H9 (cell line): ENCODE measurements at regions not wholly inside any gene's neighbourhood (a gene's known extent, or its start where the extent isn't known, plus 50 kb on each side); places are given as distances from the start of the nearest gene placed in this dataset.

ENCODE experiments used
- DNase-seq: peaks from one replicate; pipeline ENCODE4 v3.0.0-alpha.2; 2017
- H2AFZ ChIP-seq: one replicate; pipeline ENCODE4 v1.6.1; 2013; ENCODE audit warnings: mild to moderate bottlenecking, low read length, control low read depth, moderate library complexity
- H2AK5ac ChIP-seq: 2 replicates; pipeline ENCODE4 v1.6.1; 2013; ENCODE audit warnings: low read length, control low read depth, mixed read lengths; ENCODE audit not compliant: insufficient read length
- H2BK120ac ChIP-seq: one replicate; pipeline ENCODE4 v1.6.1; 2013; ENCODE audit warnings: low read depth, mild to moderate bottlenecking, low read length, control low read depth, inconsistent platforms; ENCODE audit not compliant: poor library complexity, severe bottlenecking
- H2BK12ac ChIP-seq: 2 replicates; pipeline ENCODE4 v1.6.1; 2013; ENCODE audit warnings: low read length, control low read depth, mixed read lengths, low read depth; ENCODE audit not compliant: insufficient read length
- H2BK15ac ChIP-seq: 2 replicates; pipeline ENCODE4 v1.6.1; 2013; ENCODE audit warnings: low read depth, low read length, control low read depth
- H2BK20ac ChIP-seq: one replicate; pipeline ENCODE4 v1.6.1; 2013; ENCODE audit warnings: low read depth, mild to moderate bottlenecking, low read length, control low read depth, inconsistent platforms; ENCODE audit not compliant: poor library complexity, severe bottlenecking
- H2BK5ac ChIP-seq: 2 replicates; pipeline ENCODE4 v1.6.1; 2013; ENCODE audit warnings: low read length, control low read depth, mixed read lengths; ENCODE audit not compliant: insufficient read length
- H3K14ac ChIP-seq: 2 replicates; pipeline ENCODE4 v1.6.1; 2013; ENCODE audit warnings: low read length, control low read depth; ENCODE audit not compliant: insufficient read depth
- H3K18ac ChIP-seq: 2 replicates; pipeline ENCODE4 v1.6.1; 2013; ENCODE audit warnings: low read depth, mild to moderate bottlenecking, mixed read lengths, low read length, control low read depth; ENCODE audit not compliant: insufficient read length
- H3K23ac ChIP-seq: 2 replicates; pipeline ENCODE4 v1.6.1; 2013; ENCODE audit warnings: low read length, control low read depth, mixed read lengths, low read depth; ENCODE audit not compliant: insufficient read length
- H3K23me2 ChIP-seq: 2 replicates; pipeline ENCODE4 v1.6.1; 2013; ENCODE audit warnings: low read depth, mild to moderate bottlenecking, mixed read lengths, low read length, control low read depth; ENCODE audit not compliant: insufficient read length, poor library complexity, severe bottlenecking
- H3K27ac ChIP-seq: 2 replicates; pipeline ENCODE4 v1.5.1; 2013; ENCODE audit warnings: low read length, control low read depth, mixed read lengths, low read depth; ENCODE audit not compliant: insufficient read length
- H3K27me3 ChIP-seq: 2 replicates; pipeline ENCODE4 v1.6.1; 2013; ENCODE audit warnings: low read length, control low read depth, inconsistent platforms; ENCODE audit not compliant: insufficient read depth
- H3K4ac ChIP-seq: 2 replicates; pipeline ENCODE4 v1.6.1; 2013; ENCODE audit warnings: low read depth, mild to moderate bottlenecking, control low read depth, inconsistent platforms, low read length, moderate library complexity
- H3K4me1 ChIP-seq: 2 replicates; pipeline ENCODE4 v1.6.1; 2013; ENCODE audit warnings: low read length, control low read depth, inconsistent platforms; ENCODE audit not compliant: insufficient read depth
- H3K4me2 ChIP-seq: 2 replicates; pipeline ENCODE4 v1.6.1; 2013; ENCODE audit warnings: low read length, control low read depth, mixed read lengths; ENCODE audit not compliant: insufficient read length, insufficient read depth
- H3K56ac ChIP-seq: 2 replicates; pipeline ENCODE4 v1.6.1; 2013; ENCODE audit warnings: low read depth, mild to moderate bottlenecking, mixed read lengths, low read length, control low read depth; ENCODE audit not compliant: insufficient read length
- H3K79me1 ChIP-seq: 2 replicates; pipeline ENCODE4 v1.6.1; 2013; ENCODE audit warnings: low read depth, mild to moderate bottlenecking, moderate library complexity, low read length, control low read depth, inconsistent platforms; ENCODE audit not compliant: insufficient read depth, poor library complexity, severe bottlenecking
- H3K79me2 ChIP-seq: 2 replicates; pipeline ENCODE4 v1.6.1; 2013; ENCODE audit warnings: low read length, control low read depth, inconsistent platforms; ENCODE audit not compliant: insufficient read depth
- H3K9ac ChIP-seq: 2 replicates; pipeline ENCODE4 v1.6.1; 2013; ENCODE audit warnings: low read length, control low read depth, mixed read lengths; ENCODE audit not compliant: insufficient read length; ENCODE audit errors: extremely low read depth
- H3K9me3 ChIP-seq: one replicate; pipeline ENCODE4 v1.6.1; 2013; ENCODE audit warnings: low read depth, low read length, inconsistent platforms; ENCODE audit not compliant: control insufficient read depth
- H3T11ph ChIP-seq: one replicate; pipeline ENCODE4 v1.6.1; 2013; ENCODE audit warnings: mild to moderate bottlenecking, low read length, control low read depth, inconsistent platforms
- H4K20me1 ChIP-seq: one replicate; pipeline ENCODE4 v1.6.1; 2013; ENCODE audit not compliant: control insufficient read depth, insufficient read length, insufficient read depth
- H4K5ac ChIP-seq: 2 replicates; pipeline ENCODE4 v1.6.1; 2013; ENCODE audit warnings: low read depth, mild to moderate bottlenecking, mixed read lengths, low read length, control low read depth; ENCODE audit not compliant: insufficient read length
- H4K8ac ChIP-seq: replicated peaks from 2 replicates; pipeline ENCODE4 v1.6.1; 2013; ENCODE audit warnings: low read length, control low read depth, mixed read lengths, low read depth; ENCODE audit not compliant: insufficient read length
- H4K91ac ChIP-seq: 2 replicates; pipeline ENCODE4 v1.6.1; 2013; ENCODE audit warnings: low read depth, mild to moderate bottlenecking, moderate library complexity, mixed read lengths, low read length, control low read depth; ENCODE audit not compliant: insufficient read length
- H3K27ac Mint-ChIP-seq, 3 experiments: 2 replicates in 2 of 3; 3 replicates in 1 of 3; pipeline ENCODE4 v1.8.0; 2020 to 2021; ENCODE audit warnings: mixed read lengths in 3 of 3, mild to moderate bottlenecking in 1 of 3, moderate library complexity in 1 of 3
- H3K27me3 Mint-ChIP-seq: 2 replicates; pipeline ENCODE4 v1.8.0; 2021; ENCODE audit warnings: low read depth, mild to moderate bottlenecking, moderate library complexity, mixed read lengths
- H3K36me3 Mint-ChIP-seq, 3 experiments: 2 replicates in 2 of 3; 3 replicates in 1 of 3; pipeline ENCODE4 v1.8.0; 2020 to 2021; ENCODE audit warnings: low read depth in 3 of 3, mixed read lengths in 3 of 3; ENCODE audit not compliant: insufficient read depth in 1 of 3
- H3K4me1 Mint-ChIP-seq, 2 experiments: 2 replicates each; pipeline ENCODE4 v1.8.0; 2020; ENCODE audit warnings: mixed read lengths in 2 of 2
- H3K4me3 Mint-ChIP-seq, 2 experiments: 2 replicates in 1 of 2; 3 replicates in 1 of 2; pipeline ENCODE4 v1.8.0; 2020 to 2021; ENCODE audit warnings: mild to moderate bottlenecking in 2 of 2, mixed read lengths in 2 of 2, moderate library complexity in 1 of 2
- H3K9me3 Mint-ChIP-seq, 2 experiments: 2 replicates in 1 of 2; 3 replicates in 1 of 2; pipeline ENCODE4 v1.8.0; 2020; ENCODE audit warnings: mild to moderate bottlenecking in 2 of 2, mixed read lengths in 2 of 2, moderate library complexity in 1 of 2
- CTCF ChIP-seq: fragments of 200-600 bp; sonication (generic); conservative IDR thresholded peaks from 3 replicates; pipeline ENCODE4 v1.8.0; 2021; ENCODE audit warnings: antibody characterized with exemption, mild to moderate bottlenecking
- WGBS: extraction: QIAGEN DNeasy Blood & Tissue Kit; methylation state at CpG from one replicate; pipeline ENCODE4 v1.1.7; 2013; ENCODE audit warnings: missing lambda C conversion rate, low lambda C conversion rate, mixed read lengths; ENCODE audit not compliant: insufficient read length; ENCODE audit errors: extremely low coverage; 5-methylcytosine and 5-hydroxymethylcytosine counted together

GRCh38 chr17:65405563-65405962 lies 155.9 kb downstream of the AXIN2 start:
- no peaks in the 10 kb centered on the region; a peak in 2 of 5 replicates for H3K9me3 Mint-ChIP-seq
- Histone ChIP-seq H3K4me1 (no peaks in the 10 kb centered on the region), H3K79me1 (no peaks in the 10 kb centered on the region), H4K8ac (no peak overlapping the region), H3K79me2 (no peaks in the 10 kb centered on the region), H2BK20ac (no peak overlapping the region), H2BK12ac (no peak overlapping the region), H2BK5ac (no peak overlapping the region), H3K18ac (no peak overlapping the region), H3K27ac (no peak overlapping the region), H3K4me2 (no peak overlapping the region), H3K9me3 (no peaks in the 10 kb centered on the region), H4K5ac (no peak overlapping the region), H3K56ac (no peak overlapping the region), H3K9ac (no peak overlapping the region), H2AFZ (no peak overlapping the region), H2AK5ac (no peak overlapping the region), H4K20me1 (no peaks in the 10 kb centered on the region), H3T11ph (no peak overlapping the region), H2BK15ac (no peak overlapping the region), H3K23me2 (no peaks in the 10 kb centered on the region), H3K23ac (no peak overlapping the region), H3K14ac (no peak overlapping the region), H4K91ac (no peak overlapping the region), H3K27me3 (no peaks in the 10 kb centered on the region), H3K4ac (no peak overlapping the region), H2BK120ac (no peak overlapping the region)
- TF ChIP-seq CTCF = no peak
- DNase-seq = no peak
- peaks cover 14% of the 10 kb centered on the region in 2 experiments for H3K4me1 Mint-ChIP-seq
- no peak overlapping the region for H3K4me3 Mint-ChIP-seq
- no peak overlapping the region for H3K27ac Mint-ChIP-seq
- H3K27me3 Mint-ChIP-seq = no peaks in the 10 kb centered on the region; the same call in 1 of the 2 replicates
- WGBS = no CpG with 5 or more reads among the region's 9 CpGs
- no peaks in the 10 kb centered on the region for H3K36me3 Mint-ChIP-seq
